ENCODE measurements at regions not wholly inside any gene's neighbourhood (a gene's known extent, or its start where the extent isn't known, plus 50 kb on each side); places are given as distances from the start of the nearest gene placed in this dataset.

DNA sequence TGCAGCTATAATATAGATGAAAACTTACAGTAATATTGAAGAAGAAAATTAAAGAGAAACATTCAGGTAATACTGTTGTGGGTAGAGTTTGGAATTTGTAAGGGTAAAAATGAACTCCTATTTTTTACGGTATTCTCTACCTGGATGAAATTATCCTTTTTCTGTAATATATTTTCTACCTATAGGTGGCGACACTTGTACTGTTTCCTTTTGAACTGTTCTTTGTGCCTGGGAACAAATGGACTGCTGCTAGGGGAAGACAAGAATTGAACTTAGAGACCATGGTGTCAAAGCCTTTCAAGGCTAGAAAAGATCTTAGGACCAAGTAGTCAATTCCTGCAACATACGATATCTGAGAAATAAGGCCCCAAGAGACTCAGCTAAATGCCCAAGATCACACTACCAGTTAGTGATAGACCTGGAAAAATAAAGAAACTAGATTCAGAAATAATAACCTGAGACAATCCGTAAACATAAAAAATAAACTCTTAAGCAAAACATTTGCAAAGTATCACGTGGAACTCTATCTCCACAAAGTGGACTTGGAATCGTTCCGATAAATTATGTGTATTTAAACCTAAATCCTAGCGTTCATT is 383.8 kb downstream of the TFAP2A start:
- intact Hi-C loops (cut with micrococcal nuclease; ENCODE audit: unreplicated experiment): loop anchor here (5.0 kb wide), 1 partner anchor 371 kb away; no protein-coding TSS in a partner anchor
- no TSS peak for BruUV-seq (replicated peaks)
- in situ Hi-C loops (cut with HindIII; ENCODE audit: low pct_unique_long_range_greater_than_20kb, low sequenced_read_pairs): no loop called here

DNA sequence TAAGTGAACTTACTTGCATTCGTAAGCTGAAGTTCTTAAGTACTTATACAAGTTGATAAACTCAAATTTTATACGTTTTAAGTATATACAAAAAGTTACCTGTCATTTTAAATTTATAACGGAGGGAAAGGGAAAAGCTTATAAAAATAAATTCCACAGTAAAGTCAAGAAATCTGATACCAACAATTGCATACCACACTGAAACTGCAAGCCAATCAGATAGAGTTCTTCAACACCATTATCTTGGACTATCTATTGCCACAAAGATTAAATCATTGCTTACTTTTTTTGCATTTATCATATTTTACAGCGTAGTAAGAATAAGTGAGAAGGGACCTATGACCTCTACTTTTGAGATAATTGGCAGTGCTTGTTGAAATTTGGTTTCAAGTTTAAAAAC is 386.7 kb downstream of the TFAP2A start:
- peak overlapping the region; percentile 62; the same call in 1 of the 2 replicates for H3K27ac ChIP-seq (ENCODE audit: low read length)
- intact Hi-C loops (cut with micrococcal nuclease; ENCODE audit: unreplicated experiment) (no loop called here), in situ Hi-C loops (cut with HindIII; ENCODE audit: low pct_unique_long_range_greater_than_20kb, low sequenced_read_pairs) (no loop called here)
- BruUV-seq (replicated peaks): no TSS peak
- no peaks in the 10 kb centered on the region for H3K36me3 ChIP-seq (ENCODE audit: control insufficient read depth, insufficient read depth, low read length)
- TF ChIP-seq SIN3A (IDR thresholded peaks at IDR 0.05; ENCODE audit: borderline replicate concordance, insufficient read depth, low read depth, low read length) (no peak), POLR2AphosphoS5 (IDR thresholded peaks at IDR 0.05; ENCODE audit: low read depth, low read length) (no peak), TCF7L2 (IDR thresholded peaks at IDR 0.05; ENCODE audit: low read depth, low read length) (no peak)
- TF ChIP-seq, protein P1, sequence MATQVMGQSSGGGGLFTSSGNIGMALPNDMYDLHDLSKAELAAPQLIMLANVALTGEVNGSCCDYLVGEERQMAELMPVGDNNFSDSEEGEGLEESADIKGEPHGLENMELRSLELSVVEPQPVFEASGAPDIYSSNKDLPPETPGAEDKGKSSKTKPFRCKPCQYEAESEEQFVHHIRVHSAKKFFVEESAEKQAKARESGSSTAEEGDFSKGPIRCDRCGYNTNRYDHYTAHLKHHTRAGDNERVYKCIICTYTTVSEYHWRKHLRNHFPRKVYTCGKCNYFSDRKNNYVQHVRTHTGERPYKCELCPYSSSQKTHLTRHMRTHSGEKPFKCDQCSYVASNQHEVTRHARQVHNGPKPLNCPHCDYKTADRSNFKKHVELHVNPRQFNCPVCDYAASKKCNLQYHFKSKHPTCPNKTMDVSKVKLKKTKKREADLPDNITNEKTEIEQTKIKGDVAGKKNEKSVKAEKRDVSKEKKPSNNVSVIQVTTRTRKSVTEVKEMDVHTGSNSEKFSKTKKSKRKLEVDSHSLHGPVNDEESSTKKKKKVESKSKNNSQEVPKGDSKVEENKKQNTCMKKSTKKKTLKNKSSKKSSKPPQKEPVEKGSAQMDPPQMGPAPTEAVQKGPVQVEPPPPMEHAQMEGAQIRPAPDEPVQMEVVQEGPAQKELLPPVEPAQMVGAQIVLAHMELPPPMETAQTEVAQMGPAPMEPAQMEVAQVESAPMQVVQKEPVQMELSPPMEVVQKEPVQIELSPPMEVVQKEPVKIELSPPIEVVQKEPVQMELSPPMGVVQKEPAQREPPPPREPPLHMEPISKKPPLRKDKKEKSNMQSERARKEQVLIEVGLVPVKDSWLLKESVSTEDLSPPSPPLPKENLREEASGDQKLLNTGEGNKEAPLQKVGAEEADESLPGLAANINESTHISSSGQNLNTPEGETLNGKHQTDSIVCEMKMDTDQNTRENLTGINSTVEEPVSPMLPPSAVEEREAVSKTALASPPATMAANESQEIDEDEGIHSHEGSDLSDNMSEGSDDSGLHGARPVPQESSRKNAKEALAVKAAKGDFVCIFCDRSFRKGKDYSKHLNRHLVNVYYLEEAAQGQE (IDR thresholded peaks at IDR 0.05; ENCODE audit: insufficient read depth in 1 of 2, low read depth in 2 of 2, low read length in 1 of 2): no peak
- TF ChIP-seq, protein P2, sequence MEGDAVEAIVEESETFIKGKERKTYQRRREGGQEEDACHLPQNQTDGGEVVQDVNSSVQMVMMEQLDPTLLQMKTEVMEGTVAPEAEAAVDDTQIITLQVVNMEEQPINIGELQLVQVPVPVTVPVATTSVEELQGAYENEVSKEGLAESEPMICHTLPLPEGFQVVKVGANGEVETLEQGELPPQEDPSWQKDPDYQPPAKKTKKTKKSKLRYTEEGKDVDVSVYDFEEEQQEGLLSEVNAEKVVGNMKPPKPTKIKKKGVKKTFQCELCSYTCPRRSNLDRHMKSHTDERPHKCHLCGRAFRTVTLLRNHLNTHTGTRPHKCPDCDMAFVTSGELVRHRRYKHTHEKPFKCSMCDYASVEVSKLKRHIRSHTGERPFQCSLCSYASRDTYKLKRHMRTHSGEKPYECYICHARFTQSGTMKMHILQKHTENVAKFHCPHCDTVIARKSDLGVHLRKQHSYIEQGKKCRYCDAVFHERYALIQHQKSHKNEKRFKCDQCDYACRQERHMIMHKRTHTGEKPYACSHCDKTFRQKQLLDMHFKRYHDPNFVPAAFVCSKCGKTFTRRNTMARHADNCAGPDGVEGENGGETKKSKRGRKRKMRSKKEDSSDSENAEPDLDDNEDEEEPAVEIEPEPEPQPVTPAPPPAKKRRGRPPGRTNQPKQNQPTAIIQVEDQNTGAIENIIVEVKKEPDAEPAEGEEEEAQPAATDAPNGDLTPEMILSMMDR (IDR thresholded peaks at IDR 0.05): no peak
- ChIA-PET POLR2A (no interaction called here), CTCF (no interaction called here)
- H3K4me3 ChIP-seq (ENCODE audit: low read depth in 2 of 2, low read length in 2 of 2): no peak overlapping the region
- peaks cover 14% of the 10 kb centered on the region; the same call in 1 of the 2 replicates for H3K4me1 ChIP-seq (ENCODE audit: control insufficient read depth, insufficient read depth, low read length)
- no peak for ATAC-seq
- no peak for DNase-seq (ENCODE audit: low read depth, low spot score)
- H3K27me3 ChIP-seq (ENCODE audit: control insufficient read depth, insufficient read depth, low read length): no peaks in the 10 kb centered on the region
- H3K9me3 ChIP-seq (ENCODE audit: control insufficient read depth, insufficient read depth, low read depth, low read length): no peaks in the 10 kb centered on the region

More for the DNA sequence above, 383.8 kb downstream of the TFAP2A start:
- no peaks in the 10 kb centered on the region for H3K36me3 ChIP-seq (ENCODE audit: control insufficient read depth, insufficient read depth, low read length)
- peaks cover 24% of the 10 kb centered on the region for H3K4me1 ChIP-seq (ENCODE audit: control insufficient read depth, insufficient read depth, low read length)
- CTCF ChIA-PET: no interaction called here
- no peak overlapping the region for H3K4me3 ChIP-seq (ENCODE audit: low read depth in 2 of 2, low read length in 2 of 2)
- POLR2A ChIA-PET: no interaction called here
- ATAC-seq (no peak), DNase-seq (ENCODE audit: low read depth, low spot score) (no peak)
- H3K9me3 ChIP-seq (ENCODE audit: control insufficient read depth, insufficient read depth, low read depth, low read length): no peaks in the 10 kb centered on the region
- TF ChIP-seq TCF7L2 (IDR thresholded peaks at IDR 0.05; ENCODE audit: low read depth, low read length): no peak
- TF ChIP-seq, protein P1 (IDR thresholded peaks at IDR 0.05; ENCODE audit: insufficient read depth in 1 of 2, low read depth in 2 of 2, low read length in 1 of 2): no peak
- no peak for TF ChIP-seq SIN3A (IDR thresholded peaks at IDR 0.05; ENCODE audit: borderline replicate concordance, insufficient read depth, low read depth, low read length)
- TF ChIP-seq, protein P2 (IDR thresholded peaks at IDR 0.05): peak; percentile 65
- no peak for TF ChIP-seq POLR2AphosphoS5 (IDR thresholded peaks at IDR 0.05; ENCODE audit: low read depth, low read length)
- peak overlapping the region; percentile 97; the same call in 1 of the 2 replicates for H3K27ac ChIP-seq (ENCODE audit: low read length)
- H3K27me3 ChIP-seq (ENCODE audit: control insufficient read depth, insufficient read depth, low read length): no peaks in the 10 kb centered on the region

All from Panc1 (cell line).